Dermis microvascular lymphatic vessel endothelial cell (primary cell): ENCODE measurements at regions not wholly inside any gene's neighbourhood (a gene's known extent, or its start where the extent isn't known, plus 50 kb on each side); places are given as distances from the start of the nearest gene placed in this dataset.

Experiments used
- DNase-seq, 2 donors: peaks; one replicate each; pipeline versions ENCODE4 v3.0.0 to v3.0.0-alpha.2; 2010; ENCODE audit warnings: low read depth in 2 of 2

DNA sequence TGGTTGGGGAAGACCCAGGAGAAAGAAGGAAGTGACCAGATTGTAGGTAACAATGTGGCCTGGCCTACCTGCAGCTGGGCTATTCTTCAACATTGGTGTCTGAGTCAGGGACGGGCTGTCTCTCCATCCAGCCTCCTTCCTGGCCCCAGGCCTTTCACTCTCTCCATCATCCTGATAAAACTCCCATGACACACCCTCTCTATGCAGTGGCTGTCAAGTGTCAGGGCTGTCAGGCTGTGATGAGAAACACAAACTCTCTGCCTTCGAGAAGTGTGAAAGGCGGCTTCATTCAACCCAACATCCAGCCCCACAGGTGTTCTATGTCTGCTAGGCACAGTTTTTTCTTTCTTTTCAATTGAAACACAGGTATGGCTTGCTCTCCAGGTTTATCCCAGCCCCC lies 153.3 kb upstream of the VSTM2B start:
- DNase-seq: no peak

DNA sequence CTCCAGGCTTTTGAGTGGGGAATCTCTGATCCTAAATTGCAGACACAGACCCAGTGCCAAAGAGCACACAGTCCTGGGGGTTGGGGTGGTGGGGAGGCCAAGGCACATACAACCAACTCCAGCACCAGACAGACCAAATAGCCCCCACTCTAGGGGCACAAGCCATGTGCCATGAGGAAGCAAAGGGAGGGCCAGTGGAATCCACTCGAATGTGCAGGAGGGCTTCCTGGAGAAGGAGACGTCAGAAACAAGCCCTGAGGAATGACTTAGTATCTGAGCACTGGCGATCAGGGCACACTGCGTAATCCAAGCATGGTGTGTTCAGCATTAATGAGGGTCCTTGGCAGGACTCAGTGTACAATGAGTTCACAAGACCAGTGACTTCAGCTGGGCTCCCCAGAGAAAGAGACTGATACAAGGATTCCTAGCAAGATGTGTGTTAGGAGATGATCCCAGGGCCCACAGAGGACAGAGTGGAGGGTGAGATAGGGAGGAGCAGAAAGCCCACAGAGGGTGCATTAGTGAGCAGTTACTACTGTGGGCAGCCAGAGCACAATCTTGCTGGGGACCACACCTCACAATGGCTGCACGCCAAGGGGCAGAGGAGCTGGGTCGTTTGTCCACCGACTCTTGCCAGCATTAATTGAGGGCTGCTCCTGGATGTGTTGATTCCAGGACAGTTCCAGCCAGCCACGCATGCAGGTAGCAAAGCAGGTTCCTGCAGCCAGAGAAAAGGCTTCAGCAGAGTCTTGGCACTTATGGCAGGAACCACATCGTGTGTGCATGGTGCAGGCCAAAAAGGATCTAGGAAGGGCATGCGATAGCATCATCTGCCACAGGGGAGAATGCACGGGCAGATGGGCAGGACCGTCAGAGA lies 152.6 kb upstream of the VSTM2B start:
- DNase-seq: no peak

DNA sequence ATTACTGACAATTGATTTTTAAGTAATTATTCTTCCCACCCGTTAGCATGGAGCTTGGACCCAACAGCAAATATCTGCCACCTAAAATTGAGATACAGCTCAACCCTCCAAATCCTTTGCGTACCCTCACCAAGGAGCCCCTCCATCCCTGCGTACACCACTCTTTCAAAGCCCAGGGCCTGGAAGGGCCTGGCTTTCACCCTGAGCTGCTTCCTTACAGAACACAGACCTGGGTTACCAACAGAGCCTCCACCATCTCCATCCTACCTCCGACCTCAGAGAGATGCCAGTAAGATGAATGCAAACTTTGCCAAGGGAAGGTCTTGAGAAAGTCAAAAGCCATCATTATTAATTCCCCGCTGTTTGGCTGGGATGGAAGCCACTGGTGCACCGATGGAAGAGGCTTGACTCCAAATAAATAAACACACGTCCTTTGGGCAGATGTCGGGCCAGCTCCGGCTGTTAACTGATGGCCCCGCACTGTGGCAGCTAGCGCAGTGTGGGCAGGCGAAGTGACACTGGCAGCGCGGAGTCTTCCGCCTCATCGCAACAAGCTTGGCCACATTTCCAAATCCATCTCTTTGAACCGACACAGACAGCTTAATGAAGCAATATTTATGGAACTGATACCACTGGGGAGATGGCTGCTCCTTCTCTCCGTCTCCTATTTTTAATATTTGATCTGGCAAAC lies 150.2 kb upstream of the VSTM2B start:
- no peak for DNase-seq

DNA sequence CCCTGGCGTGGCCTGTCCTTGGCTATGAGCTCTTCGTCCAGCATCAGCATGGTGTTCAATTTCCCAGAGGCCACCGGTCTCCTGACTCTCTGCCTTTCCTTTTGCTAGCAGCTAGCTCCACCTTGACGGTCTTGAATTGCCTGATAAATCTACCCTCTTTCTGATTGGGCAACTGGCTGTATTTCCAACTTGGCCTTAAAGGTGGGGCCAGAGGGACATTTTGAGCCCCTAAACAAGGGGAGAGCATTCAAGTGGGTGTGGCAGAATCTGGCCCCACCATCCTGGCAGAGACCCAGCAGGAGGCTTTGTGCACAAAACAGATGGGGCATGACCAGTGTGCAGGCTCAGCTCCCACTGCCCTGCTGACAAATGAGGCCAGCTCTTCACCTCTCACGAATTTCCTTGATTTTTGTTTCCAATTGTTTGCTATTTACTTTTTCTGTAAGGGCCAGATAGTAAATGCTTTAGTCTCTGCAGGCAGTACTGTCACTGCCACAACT lies 148.9 kb upstream of the VSTM2B start:
- no peak for DNase-seq

DNA sequence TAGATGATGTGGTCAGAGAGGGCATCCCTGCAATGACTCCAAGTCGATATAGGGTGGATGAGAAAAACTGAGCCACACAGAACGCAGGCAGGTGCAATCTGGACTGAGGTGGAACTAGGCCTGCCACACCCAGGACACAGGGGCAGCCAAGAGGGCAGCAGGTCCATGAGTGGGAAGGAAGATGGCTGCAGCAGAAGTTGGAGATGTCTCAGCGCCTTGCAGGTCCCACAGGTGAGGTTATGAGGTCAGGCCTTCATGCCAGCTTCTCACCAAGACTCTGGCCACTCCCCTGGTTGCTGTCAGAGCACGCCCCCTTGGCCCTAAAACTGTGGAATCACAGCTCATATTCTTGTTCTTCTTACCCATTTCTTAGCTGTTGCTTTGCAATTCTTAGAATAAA lies 147.7 kb upstream of the VSTM2B start:
- no peak for DNase-seq

DNA sequence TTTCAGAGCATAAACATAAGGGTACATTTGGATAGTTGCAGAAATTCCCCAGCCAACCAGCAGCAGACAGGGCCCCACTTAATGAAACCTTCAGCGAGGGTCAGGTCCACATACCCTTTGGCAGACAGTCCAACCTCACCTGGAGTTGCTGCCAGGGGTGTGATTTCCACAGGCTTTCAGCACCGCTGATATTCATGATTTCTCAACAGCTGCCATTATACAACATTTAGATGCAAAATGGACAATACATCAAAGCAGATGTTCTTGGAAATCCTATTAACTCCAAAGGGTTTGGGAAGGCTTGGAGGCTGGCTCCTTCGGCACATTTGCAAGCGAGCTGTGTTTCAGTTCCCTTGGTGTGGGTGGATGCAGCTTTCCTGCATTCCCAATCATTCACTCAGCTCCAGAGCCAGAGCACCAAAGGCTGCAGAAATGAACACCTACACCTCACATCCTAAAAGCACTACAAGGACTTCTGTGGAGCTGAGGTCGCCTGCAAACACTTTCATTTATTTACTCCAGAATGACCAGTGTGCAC lies 147.2 kb upstream of the VSTM2B start:
- no peak for DNase-seq

DNA sequence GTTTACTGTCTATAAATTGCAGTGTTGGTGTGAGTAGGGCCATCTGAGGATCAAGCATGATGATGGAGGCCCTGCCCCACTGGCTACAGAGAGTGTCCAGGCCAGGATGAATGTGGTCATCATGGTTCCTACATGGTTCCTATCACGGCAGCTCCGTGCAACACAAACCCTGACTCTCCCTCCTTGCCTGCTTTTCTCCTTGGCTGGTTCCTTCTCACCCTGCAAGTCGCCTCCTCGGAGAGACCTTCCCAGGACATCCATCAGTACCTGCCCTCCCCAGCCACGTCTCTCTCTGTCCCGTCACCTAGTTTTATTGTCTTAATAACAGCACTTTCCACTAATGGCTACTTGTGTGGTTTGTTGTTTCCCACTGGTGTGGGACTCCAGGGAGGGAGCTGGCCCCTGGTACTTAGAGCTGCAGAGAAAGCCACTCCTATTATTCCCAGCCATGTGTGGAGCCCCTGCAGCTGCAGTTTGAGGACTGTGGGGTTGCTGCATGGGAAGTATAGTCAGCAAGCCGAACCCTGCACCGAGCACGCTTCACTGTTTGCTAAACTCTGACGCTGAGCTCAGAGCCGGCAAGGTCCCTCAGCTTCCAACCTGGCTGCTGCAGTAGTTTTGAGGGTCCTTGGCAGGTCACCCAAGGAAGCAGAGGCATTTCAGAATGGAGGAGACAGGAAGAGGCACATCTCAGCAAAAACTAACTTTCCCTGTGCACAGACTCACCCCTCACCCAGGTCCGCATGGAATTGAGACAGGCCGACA lies 146.4 kb upstream of the VSTM2B start:
- no peak for DNase-seq

DNA sequence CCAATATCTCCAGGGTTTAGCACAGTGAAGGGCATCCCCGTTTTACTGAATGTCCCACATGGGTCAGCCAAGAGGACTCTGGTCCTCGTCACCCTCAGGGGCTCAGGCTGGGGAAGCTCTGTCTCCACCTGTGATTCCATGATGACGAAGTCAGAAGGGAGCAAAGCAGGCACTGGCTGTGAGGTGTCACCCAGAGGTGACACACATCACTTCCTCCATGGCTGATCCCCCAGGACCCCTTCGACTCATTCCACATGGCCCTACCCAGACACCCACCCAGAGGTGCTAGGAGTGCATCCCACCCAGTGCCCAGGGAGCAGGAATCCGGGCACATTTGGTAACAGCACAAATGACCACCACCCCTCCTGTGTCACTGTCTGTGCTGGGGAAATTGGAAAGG lies 145.2 kb upstream of the VSTM2B start:
- DNase-seq: no peak

DNA sequence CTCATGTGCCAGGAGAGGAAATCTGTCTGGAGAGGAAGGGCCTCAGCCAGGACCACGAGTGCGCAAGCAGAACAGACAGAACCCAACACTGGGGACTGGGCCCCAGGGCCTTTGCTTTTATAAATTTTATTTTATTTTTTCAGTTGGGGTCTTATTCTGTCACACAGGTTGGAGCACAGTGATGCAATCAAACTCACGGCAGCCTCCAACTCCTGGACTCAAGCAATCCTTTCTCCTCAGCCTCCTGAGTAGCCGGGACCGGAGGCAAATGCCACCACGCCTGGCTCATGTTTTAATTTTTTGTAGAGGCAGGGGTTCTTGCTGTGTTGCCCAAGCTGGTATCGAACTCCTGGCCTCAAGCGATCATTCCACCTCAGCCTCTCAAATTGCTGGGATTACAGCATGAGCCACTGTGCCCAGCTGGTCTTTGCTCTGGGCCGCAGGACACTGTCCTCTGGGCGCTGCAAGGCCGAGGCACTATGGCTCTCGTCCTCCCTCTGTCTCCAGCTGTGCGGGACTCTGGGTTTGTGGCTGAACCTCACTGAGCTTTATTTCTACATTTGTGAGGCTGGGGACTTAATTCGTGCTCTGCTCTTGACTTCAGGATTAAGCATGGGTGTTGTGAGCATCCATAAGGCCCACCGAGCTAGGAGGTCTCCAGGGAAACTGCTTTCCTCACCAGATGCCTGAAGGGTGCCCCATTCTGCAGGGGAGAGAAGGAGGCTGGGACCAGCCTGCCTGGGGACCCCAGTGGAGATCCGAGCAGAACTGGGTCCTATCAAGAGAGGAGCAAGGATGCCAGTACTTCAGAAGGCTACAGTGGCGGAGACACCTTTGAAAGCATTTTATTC lies 144.2 kb upstream of the VSTM2B start:
- no peak for DNase-seq

DNA sequence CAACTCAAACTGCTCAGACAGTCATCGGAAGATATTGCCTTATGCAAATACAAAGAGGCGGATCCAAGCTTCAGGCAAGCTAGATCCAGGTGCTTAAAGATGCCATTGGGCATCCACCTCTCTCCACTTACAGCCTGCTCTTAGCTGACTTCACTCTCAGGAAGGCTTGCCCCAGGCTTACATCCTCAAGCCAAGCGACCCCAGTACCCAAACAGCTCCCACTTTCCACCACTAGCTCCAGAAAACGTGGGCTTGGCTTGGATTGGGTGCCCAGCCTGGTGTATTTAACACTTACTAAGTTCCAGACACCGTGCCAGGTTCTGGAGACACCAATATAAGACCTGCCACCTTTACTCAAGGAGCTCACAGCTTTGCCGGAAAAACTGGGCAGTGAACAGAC lies 142.1 kb upstream of the VSTM2B start:
- no peak for DNase-seq

DNA sequence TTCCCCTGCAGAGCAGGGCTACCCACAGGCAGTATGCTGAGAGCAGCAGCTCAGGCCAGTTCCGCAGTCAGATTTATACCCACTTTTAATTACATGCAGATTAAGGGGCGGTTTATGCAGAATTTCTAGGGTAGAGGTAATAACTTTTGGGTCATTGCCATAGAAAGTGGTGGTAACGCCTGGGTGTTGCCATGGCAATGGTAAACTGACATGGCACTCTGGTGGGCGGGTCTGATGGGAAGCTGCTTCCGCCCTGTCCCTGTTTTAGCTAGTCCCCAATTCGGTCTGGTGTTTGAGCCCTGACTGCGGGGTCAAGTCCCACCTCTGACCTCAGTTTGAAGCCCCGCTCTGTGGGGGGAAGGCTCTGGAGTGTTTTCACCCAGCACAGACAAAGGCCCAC lies 141.1 kb upstream of the VSTM2B start:
- no peak for DNase-seq

DNA sequence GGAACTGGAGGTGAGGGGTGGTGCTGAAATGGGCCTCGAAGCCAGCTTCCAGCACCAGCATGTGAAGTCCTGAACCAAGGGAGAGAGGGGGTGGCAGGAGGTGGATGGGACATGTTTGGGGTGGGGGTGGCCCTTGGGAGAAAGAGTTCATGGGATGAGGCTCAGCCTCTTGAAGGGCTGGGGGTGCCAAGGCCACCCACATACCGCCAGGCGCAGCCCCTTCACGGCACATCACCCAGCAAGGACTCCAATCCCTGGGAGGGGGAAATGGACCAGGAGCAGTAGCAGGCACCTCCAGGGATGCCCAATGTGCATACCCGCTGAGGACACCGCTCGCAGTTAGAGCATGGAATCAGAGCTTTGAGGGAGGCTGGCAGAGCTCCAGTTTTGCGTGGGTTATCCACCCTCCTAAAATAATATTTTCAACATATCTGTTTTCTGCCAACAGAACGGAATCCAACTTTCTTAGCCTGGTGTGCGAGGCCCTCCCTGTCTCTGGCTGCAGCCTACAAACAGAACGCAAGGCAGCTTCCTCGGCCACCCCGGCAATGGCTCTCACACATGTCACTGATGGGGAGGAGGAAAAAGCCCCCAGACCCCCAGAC lies 140.5 kb upstream of the VSTM2B start:
- no peak for DNase-seq

DNA sequence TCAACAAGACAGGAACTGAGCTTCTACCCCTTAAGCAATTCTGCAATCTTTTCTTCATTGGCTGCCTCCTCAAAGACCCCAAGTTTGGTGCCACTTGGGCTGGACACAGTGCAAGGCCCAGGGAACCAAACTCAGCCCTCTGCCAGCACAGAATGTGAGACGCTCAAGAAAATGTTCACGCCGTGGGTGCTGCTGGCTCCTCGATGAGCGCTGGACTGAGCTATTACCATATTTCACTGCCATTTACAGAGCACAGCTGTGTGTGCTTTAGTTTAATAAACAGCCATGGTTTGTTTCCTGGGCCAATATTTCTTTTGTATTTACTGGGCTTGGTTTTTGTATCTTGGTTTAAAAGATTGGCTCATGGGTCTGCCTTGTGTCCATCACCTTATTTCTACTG lies 138.8 kb upstream of the VSTM2B start:
- DNase-seq: no peak

DNA sequence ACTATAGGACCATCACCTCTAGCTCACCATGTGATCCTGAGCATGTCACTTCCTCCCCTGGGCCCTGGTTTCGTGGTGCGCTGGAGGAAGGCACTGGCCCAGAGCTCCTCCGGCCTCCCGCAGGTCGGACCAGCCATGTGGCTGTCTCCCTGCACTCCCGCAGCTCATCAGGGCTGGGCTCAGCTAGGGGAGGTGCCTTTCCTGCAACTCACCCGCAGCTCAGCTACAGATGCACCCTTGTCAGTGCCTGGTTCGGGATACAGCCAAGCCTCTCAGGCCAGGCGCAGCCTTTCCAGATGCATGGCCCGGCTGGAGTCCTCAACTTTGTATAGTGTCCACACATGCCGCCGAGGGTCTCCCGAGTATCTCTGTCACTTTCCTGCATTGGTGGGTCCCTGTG lies 138.2 kb upstream of the VSTM2B start:
- DNase-seq: no peak

DNA sequence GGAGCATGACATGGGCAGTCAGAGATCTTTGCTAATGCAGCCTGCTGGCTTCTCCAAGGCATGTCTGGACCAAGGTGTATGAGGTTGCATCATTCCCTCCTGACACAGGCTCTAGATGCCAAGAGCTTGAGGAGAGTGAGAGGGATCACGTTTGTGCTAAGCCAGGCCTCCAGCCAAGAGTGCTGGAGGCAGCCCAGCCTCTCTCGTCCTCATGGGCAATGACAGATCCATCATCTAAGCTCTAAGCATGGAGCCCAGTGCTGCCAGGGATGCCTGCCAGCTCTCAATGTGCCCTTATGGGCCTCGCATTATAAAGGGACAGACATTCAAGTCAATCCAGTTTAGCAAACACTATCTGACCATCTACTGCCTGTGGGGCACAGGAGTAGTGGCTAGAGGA lies 136.3 kb upstream of the VSTM2B start:
- DNase-seq: no peak

DNA sequence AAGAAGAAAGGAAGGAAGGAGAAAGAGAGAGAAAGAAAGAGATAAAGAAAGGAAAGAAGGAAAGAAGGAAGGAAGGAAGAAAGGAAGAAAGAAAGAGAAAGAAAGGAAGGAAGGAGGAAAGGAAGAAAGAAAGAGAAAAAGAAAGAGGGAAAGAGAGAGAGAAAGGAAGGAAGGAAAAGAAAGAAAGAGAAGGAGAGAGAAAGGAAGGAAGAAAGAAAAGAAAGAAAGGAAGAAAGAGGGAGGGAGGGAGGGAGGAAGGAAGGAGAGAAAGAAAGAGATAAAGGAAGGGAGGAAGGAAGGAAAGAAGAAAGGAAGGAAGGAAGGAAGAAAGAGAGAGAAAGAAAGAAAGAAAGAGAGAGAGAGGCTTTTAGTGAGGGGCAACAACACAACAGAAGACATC lies 135.1 kb upstream of the VSTM2B start:
- no peak for DNase-seq

DNA sequence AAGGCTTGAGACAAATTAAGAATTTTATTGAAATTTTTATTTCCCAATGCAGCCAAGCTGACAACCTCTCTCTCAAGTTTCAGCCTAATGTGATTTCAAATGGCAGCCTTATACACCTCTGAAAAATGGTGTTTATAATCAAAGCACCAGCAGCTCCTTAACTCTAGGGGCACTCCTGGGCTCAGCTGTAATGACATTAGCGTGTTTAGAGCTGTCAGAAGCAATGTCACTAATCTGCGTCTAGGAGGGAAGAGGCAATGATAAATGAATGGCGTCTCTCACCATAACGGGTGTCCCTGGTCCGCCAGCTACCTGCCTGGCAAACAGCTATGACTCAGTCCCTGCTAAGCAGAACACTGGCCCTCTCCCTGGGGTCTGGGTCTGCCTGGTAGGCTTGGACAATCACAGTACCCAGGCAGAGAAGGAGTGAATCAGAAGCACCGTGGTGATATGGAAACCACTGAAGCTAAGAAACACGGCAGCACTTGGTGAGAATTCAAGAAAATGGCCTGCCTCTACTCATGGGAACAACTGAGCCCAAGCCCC lies 131.8 kb upstream of the VSTM2B start:
- DNase-seq: no peak

DNA sequence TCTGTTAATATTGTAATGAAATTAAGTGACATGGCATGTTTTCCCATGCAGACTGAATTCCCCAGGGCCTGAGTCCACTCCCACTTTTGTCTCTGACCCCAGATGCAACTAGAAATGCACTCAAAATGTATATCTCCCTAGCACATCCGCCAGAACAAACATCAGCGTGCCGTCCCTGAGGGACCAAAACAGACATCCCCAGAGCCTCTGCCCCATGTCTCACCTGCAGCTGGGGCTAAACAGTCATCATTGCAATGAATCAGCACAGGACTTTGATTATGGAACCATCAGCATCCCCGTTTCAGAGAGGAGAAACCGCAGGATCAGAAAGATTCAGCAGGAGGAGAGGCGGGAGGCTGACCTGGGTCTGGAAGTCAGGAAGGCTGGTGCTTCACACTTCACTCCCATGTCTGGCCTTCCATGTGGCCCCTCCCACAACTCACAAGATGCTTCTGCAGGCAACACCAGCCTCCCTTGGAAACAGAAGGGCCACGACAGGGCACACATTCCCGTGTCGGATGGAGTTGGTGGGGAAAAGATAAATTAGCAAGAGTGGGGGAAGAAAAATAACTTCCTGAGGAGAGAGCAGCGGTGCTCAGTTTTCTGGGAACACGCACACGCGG lies 130.6 kb upstream of the VSTM2B start:
- DNase-seq: no peak

DNA sequence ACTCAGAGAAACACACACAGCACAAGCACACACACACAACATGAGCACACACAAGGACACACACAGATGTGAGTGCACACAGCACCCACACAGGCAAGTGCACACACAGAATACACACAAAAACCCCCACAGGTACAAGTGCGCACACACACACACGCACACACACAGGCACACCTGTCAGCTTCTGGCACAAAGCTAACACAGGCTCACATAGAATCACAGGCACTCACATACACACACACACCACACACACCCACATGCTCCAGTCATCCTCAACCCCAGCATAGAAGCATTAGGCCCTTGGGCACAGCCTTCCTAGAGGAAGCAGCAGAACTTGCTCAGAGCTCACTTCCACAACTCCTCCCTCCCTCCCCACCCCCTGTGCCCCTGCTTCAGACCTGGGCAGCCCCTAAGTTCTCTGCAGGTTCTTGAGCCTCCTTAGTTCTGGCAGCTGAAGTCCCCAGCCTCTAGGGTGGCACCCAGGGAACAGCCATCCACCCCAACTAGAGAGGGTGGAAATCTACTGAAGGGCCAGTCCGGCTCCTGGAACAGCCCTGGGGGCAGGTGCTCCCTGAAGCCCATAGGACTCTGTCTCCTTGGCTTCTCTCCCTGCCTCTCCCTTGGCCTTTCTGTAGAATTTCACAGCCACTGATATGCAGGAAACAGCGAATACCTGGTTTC lies 129.9 kb upstream of the VSTM2B start:
- DNase-seq: no peak
